ENCODE measurements at regions not wholly inside any gene's neighbourhood (a gene's known extent, or its start where the extent isn't known, plus 50 kb on each side); places are given as distances from the start of the nearest gene placed in this dataset.
A peak's percentile ranks its signal among the peaks of the same experiment; 100 is the strongest.

- Histone ChIP-seq H2BK15ac (ENCODE audit: low read depth, poor library complexity, severe bottlenecking) (no peak overlapping the region), H3K4me3 (ENCODE audit: insufficient read depth in 1 of 2, low read depth in 1 of 2, low read length in 2 of 2) (no peak overlapping the region), H3K4ac (ENCODE audit: low read depth in 1 of 2, low read length in 2 of 2) (no peak overlapping the region), H2AFZ (ENCODE audit: low read depth, low read length) (no peak overlapping the region), H3K9ac (ENCODE audit: low read length) (peak overlapping the region; percentile 41), H3K9me3 (ENCODE audit: control insufficient read depth, low read length) (no peaks in the 10 kb centered on the region), H3K27me3 (ENCODE audit: control insufficient read depth in 1 of 2, insufficient read depth in 1 of 2, low read length in 2 of 2) (no peaks in the 10 kb centered on the region), H2BK12ac (ENCODE audit: low read length in 2 of 2) (no peak overlapping the region), H3K36me3 (ENCODE audit: control insufficient read depth in 1 of 2, insufficient read depth in 2 of 2, low read depth in 1 of 2, low read length in 2 of 2) (no peaks in the 10 kb centered on the region), H3K27ac (ENCODE audit: low read length, poor library complexity, severe bottlenecking) (peak overlapping the region; percentile 73), H2BK120ac (ENCODE audit: low read depth, low read length) (no peak overlapping the region), H3K18ac (ENCODE audit: low read depth in 1 of 2, low read length in 2 of 2) (no peak overlapping the region), H2AK5ac (ENCODE audit: low read length, severe bottlenecking) (no peak overlapping the region), H4K8ac (ENCODE audit: low read length) (no peak overlapping the region), H3K23ac (ENCODE audit: low read length in 2 of 2) (no peak overlapping the region), H4K91ac (ENCODE audit: low read length) (no peak overlapping the region), H2BK5ac (ENCODE audit: low read depth, low read length, poor library complexity, severe bottlenecking) (no peak overlapping the region), H3K79me1 (replicated peaks; ENCODE audit: low read length, poor library complexity, severe bottlenecking) (no peaks in the 10 kb centered on the region), H3K4me2 (ENCODE audit: low read length, poor library complexity, severe bottlenecking) (no peak overlapping the region), H3K14ac (ENCODE audit: low read length in 2 of 2) (no peak overlapping the region), H3K4me1 (ENCODE audit: control insufficient read depth, insufficient read depth, low read depth, low read length) (peaks cover 2% of the 10 kb centered on the region)
- DNase-seq, result peak; percentile 93
- WGBS, result no CpG with 5 or more reads among the region's 2 CpGs
Observed at GRCh38 chr3:109927161-109927560, 589.8 kb upstream of the DPPA4 start.

- peaks cover 2% of the 10 kb centered on the region for H3K4me1 ChIP-seq (ENCODE audit: control insufficient read depth, insufficient read depth, low read depth, low read length)
- no peak overlapping the region for H2AFZ ChIP-seq (ENCODE audit: low read depth, low read length)
- no peak overlapping the region for H2AK5ac ChIP-seq (ENCODE audit: low read length, severe bottlenecking)
- no peak overlapping the region for H3K4me2 ChIP-seq (ENCODE audit: low read length, poor library complexity, severe bottlenecking)
- no peak overlapping the region for H3K23ac ChIP-seq (ENCODE audit: low read length in 2 of 2)
- no peak overlapping the region for H4K91ac ChIP-seq (ENCODE audit: low read length)
- peak overlapping the region; percentile 36 for H3K9ac ChIP-seq (ENCODE audit: low read length)
- peak overlapping the region; percentile 69 for H3K27ac ChIP-seq (ENCODE audit: low read length, poor library complexity, severe bottlenecking)
- no peak overlapping the region for H2BK12ac ChIP-seq (ENCODE audit: low read length in 2 of 2)
- H3K9me3 ChIP-seq (ENCODE audit: control insufficient read depth, low read length), result no peaks in the 10 kb centered on the region
- H2BK15ac ChIP-seq (ENCODE audit: low read depth, poor library complexity, severe bottlenecking), result no peak overlapping the region
- H3K4ac ChIP-seq (ENCODE audit: low read depth in 1 of 2, low read length in 2 of 2), result no peak overlapping the region
- DNase-seq, result peak; percentile 10
- no peak overlapping the region for H2BK120ac ChIP-seq (ENCODE audit: low read depth, low read length)
- H3K14ac ChIP-seq (ENCODE audit: low read length in 2 of 2), result no peak overlapping the region
- no peaks in the 10 kb centered on the region for H3K27me3 ChIP-seq (ENCODE audit: control insufficient read depth in 1 of 2, insufficient read depth in 1 of 2, low read length in 2 of 2)
- H2BK5ac ChIP-seq (ENCODE audit: low read depth, low read length, poor library complexity, severe bottlenecking), result no peak overlapping the region
- no peak overlapping the region for H3K18ac ChIP-seq (ENCODE audit: low read depth in 1 of 2, low read length in 2 of 2)
- H3K4me3 ChIP-seq (ENCODE audit: insufficient read depth in 1 of 2, low read depth in 1 of 2, low read length in 2 of 2), result no peak overlapping the region
- H3K36me3 ChIP-seq (ENCODE audit: control insufficient read depth in 1 of 2, insufficient read depth in 2 of 2, low read depth in 1 of 2, low read length in 2 of 2), result no peaks in the 10 kb centered on the region
- no peak overlapping the region for H4K8ac ChIP-seq (ENCODE audit: low read length)
- no peaks in the 10 kb centered on the region for H3K79me1 ChIP-seq (replicated peaks; ENCODE audit: low read length, poor library complexity, severe bottlenecking)
Observed at GRCh38 chr3:109927726-109928125, 590.4 kb upstream of the DPPA4 start.

GRCh38 chr3:109930582-109930981 is 593.2 kb upstream of the DPPA4 start:
- Histone ChIP-seq H3K14ac (ENCODE audit: low read length in 2 of 2) (no peak overlapping the region), H2BK5ac (ENCODE audit: low read depth, low read length, poor library complexity, severe bottlenecking) (no peak overlapping the region), H4K91ac (ENCODE audit: low read length) (no peak overlapping the region), H3K9ac (ENCODE audit: low read length) (no peak overlapping the region), H3K4me3 (ENCODE audit: insufficient read depth in 1 of 2, low read depth in 1 of 2, low read length in 2 of 2) (no peak overlapping the region), H3K27ac (ENCODE audit: low read length, poor library complexity, severe bottlenecking) (no peak overlapping the region), H3K4ac (ENCODE audit: low read depth in 1 of 2, low read length in 2 of 2) (no peak overlapping the region), H3K36me3 (ENCODE audit: control insufficient read depth in 1 of 2, insufficient read depth in 2 of 2, low read depth in 1 of 2, low read length in 2 of 2) (no peaks in the 10 kb centered on the region), H2BK12ac (ENCODE audit: low read length in 2 of 2) (no peak overlapping the region), H2AFZ (ENCODE audit: low read depth, low read length) (no peak overlapping the region), H3K27me3 (ENCODE audit: control insufficient read depth in 1 of 2, insufficient read depth in 1 of 2, low read length in 2 of 2) (no peaks in the 10 kb centered on the region), H4K8ac (ENCODE audit: low read length) (no peak overlapping the region), H3K79me1 (replicated peaks; ENCODE audit: low read length, poor library complexity, severe bottlenecking) (no peaks in the 10 kb centered on the region), H3K18ac (ENCODE audit: low read depth in 1 of 2, low read length in 2 of 2) (no peak overlapping the region), H3K4me1 (ENCODE audit: control insufficient read depth, insufficient read depth, low read depth, low read length) (peaks cover 2% of the 10 kb centered on the region), H3K23ac (ENCODE audit: low read length in 2 of 2) (no peak overlapping the region), H2AK5ac (ENCODE audit: low read length, severe bottlenecking) (no peak overlapping the region), H3K4me2 (ENCODE audit: low read length, poor library complexity, severe bottlenecking) (no peak overlapping the region), H3K9me3 (ENCODE audit: control insufficient read depth, low read length) (no peaks in the 10 kb centered on the region), H2BK15ac (ENCODE audit: low read depth, poor library complexity, severe bottlenecking) (no peak overlapping the region), H2BK120ac (ENCODE audit: low read depth, low read length) (no peak overlapping the region)
- DNase-seq, result no peak
- WGBS, result 83% methylated on average over 2 of the region's 3 CpGs

- no peak overlapping the region for H2BK5ac ChIP-seq (ENCODE audit: low read depth, low read length, poor library complexity, severe bottlenecking)
- no peak overlapping the region for H2BK120ac ChIP-seq (ENCODE audit: low read depth, low read length)
- no peak overlapping the region for H3K4me3 ChIP-seq (ENCODE audit: insufficient read depth in 1 of 2, low read depth in 1 of 2, low read length in 2 of 2)
- no peak overlapping the region for H3K4ac ChIP-seq (ENCODE audit: low read depth in 1 of 2, low read length in 2 of 2)
- H3K4me1 ChIP-seq (ENCODE audit: control insufficient read depth, insufficient read depth, low read depth, low read length), result no peaks in the 10 kb centered on the region
- no peaks in the 10 kb centered on the region for H3K36me3 ChIP-seq (ENCODE audit: control insufficient read depth in 1 of 2, insufficient read depth in 2 of 2, low read depth in 1 of 2, low read length in 2 of 2)
- H3K27me3 ChIP-seq (ENCODE audit: control insufficient read depth in 1 of 2, insufficient read depth in 1 of 2, low read length in 2 of 2), result no peaks in the 10 kb centered on the region
- H3K14ac ChIP-seq (ENCODE audit: low read length in 2 of 2), result no peak overlapping the region
- WGBS, result no CpG with 5 or more reads among the region's 1 CpG
- no peaks in the 10 kb centered on the region for H3K9me3 ChIP-seq (ENCODE audit: control insufficient read depth, low read length)
- H3K79me1 ChIP-seq (replicated peaks; ENCODE audit: low read length, poor library complexity, severe bottlenecking), result no peaks in the 10 kb centered on the region
- no peak overlapping the region for H3K18ac ChIP-seq (ENCODE audit: low read depth in 1 of 2, low read length in 2 of 2)
- no peak overlapping the region for H3K27ac ChIP-seq (ENCODE audit: low read length, poor library complexity, severe bottlenecking)
- no peak overlapping the region for H4K91ac ChIP-seq (ENCODE audit: low read length)
- no peak overlapping the region for H2AK5ac ChIP-seq (ENCODE audit: low read length, severe bottlenecking)
- no peak overlapping the region for H4K8ac ChIP-seq (ENCODE audit: low read length)
- no peak overlapping the region for H2AFZ ChIP-seq (ENCODE audit: low read depth, low read length)
- no peak for DNase-seq
- H3K23ac ChIP-seq (ENCODE audit: low read length in 2 of 2), result no peak overlapping the region
- no peak overlapping the region for H3K9ac ChIP-seq (ENCODE audit: low read length)
- no peak overlapping the region for H2BK15ac ChIP-seq (ENCODE audit: low read depth, poor library complexity, severe bottlenecking)
- H3K4me2 ChIP-seq (ENCODE audit: low read length, poor library complexity, severe bottlenecking), result no peak overlapping the region
- H2BK12ac ChIP-seq (ENCODE audit: low read length in 2 of 2), result no peak overlapping the region
Observed at GRCh38 chr3:109933576-109933975, 596.2 kb upstream of the DPPA4 start.

Data from mesenchymal stem cell (in vitro differentiated cells and primary cell).